NB4 (cell line): ENCODE measurements at regions not wholly inside any gene's neighbourhood (a gene's known extent, or its start where the extent isn't known, plus 50 kb on each side); places are given as distances from the start of the nearest gene placed in this dataset.

Source experiments
- DNase-seq: peaks from one replicate; pipeline ENCODE4 v3.0.0; 2010; ENCODE audit warnings: low read depth
- H3K4me3 ChIP-seq: one replicate; pipeline ENCODE4 v1.5.1; 2011; ENCODE audit warnings: mild to moderate bottlenecking, low read depth, low read length, moderate library complexity
- MYC ChIP-seq: IDR thresholded peaks from 2 replicates; pipeline ENCODE4 v1.6.1; 2011; ENCODE audit warnings: low read depth, low read length
- POLR2A ChIP-seq: IDR thresholded peaks from 2 replicates; pipeline ENCODE4 v1.6.1; 2011; ENCODE audit warnings: mild to moderate bottlenecking; ENCODE audit not compliant: insufficient read length; ENCODE audit errors: extremely low read depth
- TF ChIP-seq, protein P1 (sequence below): IDR thresholded peaks from 2 replicates; pipeline ENCODE4 v1.6.1; 2011; ENCODE audit warnings: low read depth, low read length
- TF ChIP-seq, protein P2 (sequence below): IDR thresholded peaks from one replicate; pipeline ENCODE4 v1.5.1; 2012; ENCODE audit warnings: low read depth, low read length

DNA sequence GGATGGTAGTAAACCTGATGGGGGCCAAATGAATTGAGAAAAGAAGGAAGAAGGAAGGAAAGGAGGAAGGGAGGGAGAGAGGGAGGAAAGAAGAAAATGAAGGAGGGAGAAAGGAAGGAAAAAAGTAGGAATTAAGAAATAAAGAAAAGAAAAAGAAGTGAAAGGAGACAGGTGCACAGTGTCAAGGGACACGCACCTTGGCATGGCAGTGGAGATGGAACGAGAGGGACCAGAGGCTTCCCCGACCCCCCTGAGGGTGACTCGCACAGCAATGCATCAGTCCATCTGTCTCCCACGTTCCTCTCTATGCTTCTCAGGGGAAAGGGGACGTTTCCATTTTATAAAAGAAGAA lies 199.6 kb downstream of the CXCL12 start:
- TF ChIP-seq, protein P1, sequence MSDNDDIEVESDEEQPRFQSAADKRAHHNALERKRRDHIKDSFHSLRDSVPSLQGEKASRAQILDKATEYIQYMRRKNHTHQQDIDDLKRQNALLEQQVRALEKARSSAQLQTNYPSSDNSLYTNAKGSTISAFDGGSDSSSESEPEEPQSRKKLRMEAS, result no peak
- TF ChIP-seq MYC, result no peak
- no peak for TF ChIP-seq POLR2A
- TF ChIP-seq, protein P2, sequence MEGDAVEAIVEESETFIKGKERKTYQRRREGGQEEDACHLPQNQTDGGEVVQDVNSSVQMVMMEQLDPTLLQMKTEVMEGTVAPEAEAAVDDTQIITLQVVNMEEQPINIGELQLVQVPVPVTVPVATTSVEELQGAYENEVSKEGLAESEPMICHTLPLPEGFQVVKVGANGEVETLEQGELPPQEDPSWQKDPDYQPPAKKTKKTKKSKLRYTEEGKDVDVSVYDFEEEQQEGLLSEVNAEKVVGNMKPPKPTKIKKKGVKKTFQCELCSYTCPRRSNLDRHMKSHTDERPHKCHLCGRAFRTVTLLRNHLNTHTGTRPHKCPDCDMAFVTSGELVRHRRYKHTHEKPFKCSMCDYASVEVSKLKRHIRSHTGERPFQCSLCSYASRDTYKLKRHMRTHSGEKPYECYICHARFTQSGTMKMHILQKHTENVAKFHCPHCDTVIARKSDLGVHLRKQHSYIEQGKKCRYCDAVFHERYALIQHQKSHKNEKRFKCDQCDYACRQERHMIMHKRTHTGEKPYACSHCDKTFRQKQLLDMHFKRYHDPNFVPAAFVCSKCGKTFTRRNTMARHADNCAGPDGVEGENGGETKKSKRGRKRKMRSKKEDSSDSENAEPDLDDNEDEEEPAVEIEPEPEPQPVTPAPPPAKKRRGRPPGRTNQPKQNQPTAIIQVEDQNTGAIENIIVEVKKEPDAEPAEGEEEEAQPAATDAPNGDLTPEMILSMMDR, result no peak
- H3K4me3 ChIP-seq, result no peak overlapping the region
- no peak for DNase-seq

DNA sequence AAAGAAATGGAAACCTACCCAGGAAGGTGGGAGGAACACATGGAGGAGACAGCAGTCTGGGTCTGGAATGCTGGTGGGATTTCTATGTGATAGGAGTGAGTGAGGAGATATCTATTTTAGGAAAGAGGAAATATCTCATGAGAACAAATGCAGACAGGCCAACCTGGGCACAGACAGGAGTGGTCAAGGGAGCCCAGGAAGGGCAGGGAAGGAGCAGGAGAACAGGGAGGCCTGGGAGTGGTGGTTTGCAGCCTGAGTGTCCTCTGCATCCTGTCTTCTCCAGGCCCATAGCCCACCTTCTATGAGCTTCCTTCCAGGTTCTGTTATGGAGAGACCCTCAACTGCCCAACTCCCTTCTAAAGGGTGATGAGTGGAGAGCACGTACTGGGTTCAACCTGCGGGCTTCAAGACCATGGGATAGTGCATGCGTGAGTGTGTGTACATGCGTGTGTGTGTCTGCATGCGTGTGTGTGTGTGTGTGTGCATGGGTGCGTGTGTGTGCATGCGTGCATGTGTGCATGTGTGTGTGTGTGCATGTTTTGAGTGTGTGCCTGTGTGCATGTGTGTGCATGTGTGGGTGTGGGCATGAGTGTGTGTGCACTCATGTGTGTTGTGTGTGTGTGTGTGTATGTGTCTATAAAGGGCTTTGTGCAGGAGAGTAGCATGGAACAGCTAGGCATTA lies 200.1 kb downstream of the CXCL12 start:
- no peak for DNase-seq
- TF ChIP-seq MYC (no peak), POLR2A (no peak)
- TF ChIP-seq, protein P2, result no peak
- TF ChIP-seq, protein P1, result no peak

DNA sequence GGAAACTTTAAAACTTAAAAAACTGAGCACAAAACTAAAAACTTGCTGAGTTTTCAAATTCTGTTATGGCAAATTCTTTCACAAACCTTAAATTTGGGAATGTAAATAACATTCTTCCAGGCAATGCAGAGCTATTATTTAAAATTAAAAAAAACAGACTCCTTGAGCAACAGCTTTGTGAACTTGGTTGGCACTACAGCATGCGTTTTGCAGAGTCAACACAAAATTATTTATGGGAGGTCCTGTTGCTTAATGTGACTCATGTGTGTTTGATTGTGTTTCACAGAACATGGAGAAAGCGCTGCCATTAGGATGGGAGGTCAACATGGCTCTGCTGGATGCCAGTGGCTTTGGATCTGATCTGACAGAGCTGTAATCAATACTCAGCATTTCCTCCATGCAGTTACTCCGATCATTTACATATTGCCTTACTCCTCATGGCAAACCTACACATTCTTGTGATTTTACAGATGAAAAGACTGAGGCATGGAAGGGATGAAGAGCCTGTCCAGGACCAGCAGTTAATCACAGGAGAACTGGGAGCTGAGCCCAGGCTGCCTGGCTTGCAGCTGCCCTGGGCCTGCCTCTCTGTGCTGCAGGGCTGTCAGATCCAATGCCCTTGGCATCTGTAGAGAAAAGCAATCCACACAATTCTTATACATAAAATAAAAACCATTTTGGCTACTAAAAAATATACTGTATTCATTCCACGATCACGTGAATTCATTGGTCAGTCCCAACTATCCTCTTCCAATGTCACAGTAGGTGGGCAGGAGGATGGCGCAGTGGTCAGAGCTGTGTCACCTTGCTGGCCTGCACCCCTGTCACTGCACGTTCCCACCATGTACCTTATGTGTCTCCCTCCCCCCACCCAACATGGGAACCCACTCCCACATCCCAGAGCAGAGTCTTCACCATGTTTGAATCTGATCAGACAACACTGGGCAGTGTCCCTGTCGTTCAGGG lies 200.9 kb downstream of the CXCL12 start:
- DNase-seq, result no peak
- TF ChIP-seq MYC (no peak), POLR2A (no peak)
- TF ChIP-seq, protein P2, result no peak
- H3K4me3 ChIP-seq, result no peak overlapping the region

More for the DNA sequence above, 200.1 kb downstream of the CXCL12 start:
- H3K4me3 ChIP-seq, result no peak overlapping the region

DNA sequence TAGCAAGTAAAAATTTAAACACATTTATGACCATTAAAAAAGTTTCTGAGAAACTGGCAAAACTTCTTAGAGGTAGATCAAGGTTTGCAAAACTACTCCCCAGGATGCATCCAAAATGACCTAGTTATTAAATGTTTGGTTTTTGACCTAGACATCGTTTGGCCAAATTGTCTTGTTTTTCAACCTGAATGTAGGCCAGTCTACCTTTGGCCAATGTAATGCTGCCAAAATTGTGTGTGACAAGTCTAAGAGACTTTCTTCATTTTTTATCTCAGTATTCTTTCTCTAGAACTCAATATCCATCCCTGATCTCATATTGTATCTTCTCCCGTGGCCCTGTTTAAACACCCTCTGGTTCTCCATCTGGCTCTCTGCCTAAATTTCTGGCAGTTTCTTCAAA lies 202.0 kb downstream of the CXCL12 start:
- no peak overlapping the region for H3K4me3 ChIP-seq
- no peak for DNase-seq
- TF ChIP-seq, protein P2, result no peak
- TF ChIP-seq, protein P1, result no peak
- no peak for TF ChIP-seq MYC

DNA sequence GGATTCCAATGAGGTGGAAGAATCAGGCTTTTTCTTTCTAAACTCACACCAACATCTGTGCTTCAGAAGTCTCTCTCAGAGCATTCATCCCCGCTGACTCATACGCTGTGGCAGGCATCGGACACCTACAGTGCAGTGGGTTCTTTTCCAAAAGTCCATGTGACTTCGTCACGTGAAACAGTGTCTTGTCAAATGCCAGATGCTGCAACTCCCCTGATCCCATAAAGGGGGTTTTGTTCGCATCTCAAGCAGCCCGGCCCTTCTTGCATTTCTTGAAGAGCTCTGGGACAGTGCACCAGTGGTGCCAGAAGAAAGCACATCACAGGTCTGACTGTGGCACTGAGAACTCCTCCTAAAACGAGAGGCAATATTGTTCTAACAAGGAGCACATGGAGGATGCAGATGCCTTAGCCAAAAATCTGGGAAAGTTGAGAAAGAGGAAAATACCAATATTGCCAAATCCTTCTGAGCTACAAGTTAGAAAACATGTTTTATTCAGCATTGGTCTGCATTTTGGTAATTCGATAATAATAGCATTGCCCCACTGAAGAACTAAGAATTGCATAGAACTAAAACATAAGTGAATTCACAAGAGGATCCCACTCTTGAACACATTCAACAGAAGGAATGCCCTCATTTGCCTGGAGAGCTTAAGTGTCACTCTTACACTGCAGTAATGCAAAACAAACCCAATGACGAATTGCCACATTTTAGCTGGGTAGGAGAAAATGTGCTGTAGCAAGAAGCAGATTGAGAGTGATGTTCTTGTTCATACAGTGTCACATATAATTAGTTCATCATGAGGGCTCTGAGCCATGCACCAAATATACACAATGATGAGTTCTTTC lies 204.4 kb downstream of the CXCL12 start:
- DNase-seq, result no peak
- no peak overlapping the region for H3K4me3 ChIP-seq
- TF ChIP-seq, protein P1, result no peak
- TF ChIP-seq, protein P2, result no peak
- TF ChIP-seq POLR2A (no peak), MYC (no peak)
